A549 (cell line): ENCODE measurements at regions not wholly inside any gene's neighbourhood (a gene's known extent, or its start where the extent isn't known, plus 50 kb on each side); places are given as distances from the start of the nearest gene placed in this dataset.

Source experiments
- ATAC-seq, 2 experiments: fragments of 200-7000 bp in 1 of 2; fragments of >200 bp in 1 of 2; cut with Nextera tagmentation in 1 of 2; cut with Tn5 transposase in 1 of 2; 3 replicates each; pipeline versions ENCODE4 v1.8.0 to v1.9.1; 2018 to 2020; ENCODE audit warnings: mild to moderate bottlenecking in 1 of 2, moderate library complexity in 1 of 2
- CTCF ChIA-PET: fragments of 300-600 bp; sonication (Branson Sonifier 250); formaldehyde crosslinking; extraction: SDS; loops from one replicate; lab custom pipeline; 2021; ENCODE audit warnings: antibody characterized with exemption, inconsistent platforms; lab: Yijun Ruan, JAX
- POLR2A ChIA-PET: fragments of 350-600 bp; formaldehyde crosslinking; extraction: SDS; loops from one replicate; lab custom pipeline; 2021; ENCODE audit warnings: antibody characterized with exemption, inconsistent platforms; lab: Yijun Ruan, JAX
- DNase-seq, 2 experiments: peaks; one replicate each; pipeline versions ENCODE4 v3.0.0 to v3.0.0-alpha.2; 2011 to 2016; ENCODE audit warnings: low read depth in 1 of 2, low spot score in 1 of 2
- FAIRE-seq: peaks from 2 replicates; lab custom pipeline; 2011; peaks lifted over from hg19 to GRCh38; lab: Jason Lieb, UNC
- H3K27ac ChIP-seq, 2 experiments: fragments of >200 bp; sonication (Bioruptor Twin); formaldehyde crosslinking; 3 replicates each; pipeline ENCODE4 v1.5.1; 2016 to 2017
- H3K4me1 ChIP-seq: fragments of >200 bp; sonication (Bioruptor Twin); formaldehyde crosslinking; 3 replicates; pipeline ENCODE4 v1.6.1; 2016
- H3K4me2 ChIP-seq: fragments of >200 bp; sonication (Bioruptor Twin); formaldehyde crosslinking; 3 replicates; pipeline ENCODE4 v1.6.1; 2016
- H3K4me3 ChIP-seq: fragments of >200 bp; sonication (Bioruptor Twin); formaldehyde crosslinking; 3 replicates; pipeline ENCODE4 v1.5.1; 2016
- H3K9me3 ChIP-seq: fragments of >200 bp; sonication (Bioruptor Twin); formaldehyde crosslinking; 3 replicates; pipeline ENCODE4 v1.6.1; 2016
- BCL3 ChIP-seq: fragments of >200 bp; sonication (Bioruptor Twin); formaldehyde crosslinking; IDR thresholded peaks from 3 replicates; pipeline ENCODE4 v1.6.1; 2016
- BHLHE40 ChIP-seq: IDR thresholded peaks from 2 replicates; pipeline ENCODE4 v1.6.1; 2012; ENCODE audit warnings: low read depth, low read length, inconsistent platforms
- CTCF ChIP-seq: fragments of >200 bp; sonication (Bioruptor Twin); formaldehyde crosslinking; IDR thresholded peaks from 3 replicates; pipeline ENCODE4 v1.5.1; 2016
- EHMT2 ChIP-seq: fragments of 200-600 bp; sonication (generic); IDR thresholded peaks from 2 replicates; pipeline ENCODE4 v1.6.1; 2016; ENCODE audit warnings: antibody characterized with exemption, low read depth, mild to moderate bottlenecking, moderate library complexity
- EP300 ChIP-seq, 2 experiments: fragments of >200 bp; sonication (Bioruptor Twin); formaldehyde crosslinking; IDR thresholded peaks; 2 replicates in 1 of 2; 3 replicates in 1 of 2; pipeline ENCODE4 v1.6.1; 2016 to 2017
- FOSB ChIP-seq: fragments of 250-450 bp; sonication (Bioruptor Pico); IDR thresholded peaks from 2 replicates; pipeline ENCODE4 v1.5.0; 2020; ENCODE audit warnings: mild to moderate bottlenecking, moderate library complexity
- FOSL2 ChIP-seq, 2 experiments: fragments of 450-650 bp in 1 of 2; fragments of >200 bp in 1 of 2; sonication (Bioruptor Twin) in 1 of 2; formaldehyde crosslinking; IDR thresholded peaks; 2 replicates each; pipeline versions ENCODE4 v1.5.0 to v1.6.1; 2016 to 2020; ENCODE audit warnings: mild to moderate bottlenecking in 1 of 2, moderate library complexity in 1 of 2
- HEYL ChIP-seq: fragments of 250-450 bp; sonication (Bioruptor Pico); IDR thresholded peaks from 2 replicates; pipeline ENCODE4 v1.8.0; 2021; ENCODE audit warnings: mild to moderate bottlenecking, moderate library complexity
- HOXA7 ChIP-seq: fragments of 250-450 bp; sonication (Bioruptor Pico); IDR thresholded peaks from 2 replicates; pipeline ENCODE4 v1.5.0; 2020; ENCODE audit warnings: mild to moderate bottlenecking, moderate library complexity
- HOXB13 ChIP-seq: fragments of 250-450 bp; sonication (Bioruptor Pico); IDR thresholded peaks from 2 replicates; pipeline ENCODE4 v1.5.0; 2020; ENCODE audit warnings: low read depth, mild to moderate bottlenecking, moderate library complexity
- JUN ChIP-seq, 2 experiments: fragments of >200 bp; sonication (Bioruptor Twin); formaldehyde crosslinking; IDR thresholded peaks; 2 replicates in 1 of 2; 3 replicates in 1 of 2; pipeline ENCODE4 v1.6.1; 2016 to 2017
- KDM1A ChIP-seq: fragments of 200-600 bp; sonication (generic); IDR thresholded peaks from 2 replicates; pipeline ENCODE4 v1.6.1; 2016; ENCODE audit warnings: low read depth, mild to moderate bottlenecking
- MAFK ChIP-seq: fragments of 450-650 bp; IDR thresholded peaks from 2 replicates; pipeline ENCODE4 v1.6.1; 2014; ENCODE audit not compliant: partially characterized antibody
- MAX ChIP-seq: IDR thresholded peaks from 2 replicates; pipeline ENCODE4 v1.6.1; 2012
- MAZ ChIP-seq: fragments of 150-350 bp; IDR thresholded peaks from 2 replicates; pipeline ENCODE4 v1.6.1; 2014; ENCODE audit warnings: antibody characterized with exemption, low read depth, low read length, borderline replicate concordance
- MYC ChIP-seq: IDR thresholded peaks from 2 replicates; pipeline ENCODE4 v1.6.1; 2012; ENCODE audit warnings: mild to moderate bottlenecking, inconsistent platforms, low read length, improper control_type of control experiment, borderline replicate concordance
- NPAS2 ChIP-seq: fragments of 250-450 bp; sonication (Bioruptor Pico); IDR thresholded peaks from 2 replicates; pipeline ENCODE4 v1.8.0; 2022; ENCODE audit warnings: mild to moderate bottlenecking, moderate library complexity, borderline replicate concordance
- NR3C1 ChIP-seq: fragments of >200 bp; sonication (Bioruptor Twin); formaldehyde crosslinking; IDR thresholded peaks from 3 replicates; pipeline ENCODE4 v1.6.1; 2017
- RAD21 ChIP-seq, 2 experiments: fragments of >200 bp in 1 of 2; sonication (Bioruptor Twin) in 1 of 2; formaldehyde crosslinking in 1 of 2; IDR thresholded peaks in 1 of 2; conservative IDR thresholded peaks in 1 of 2; 2 replicates in 1 of 2; 3 replicates in 1 of 2; pipeline ENCODE4 v1.6.1; 2012 to 2018; ENCODE audit warnings: inconsistent platforms in 1 of 2
- RARB ChIP-seq: fragments of 250-450 bp; sonication (Bioruptor Pico); IDR thresholded peaks from 2 replicates; pipeline ENCODE4 v1.8.0; 2021; ENCODE audit warnings: mild to moderate bottlenecking, moderate library complexity
- RCOR1 ChIP-seq: fragments of 150-350 bp; IDR thresholded peaks from 2 replicates; pipeline ENCODE4 v1.6.1; 2014; ENCODE audit warnings: antibody characterized with exemption, low read length, low read depth
- RNF2 ChIP-seq: fragments of 200-600 bp; sonication (generic); IDR thresholded peaks from 2 replicates; pipeline ENCODE4 v1.6.1; 2016; ENCODE audit warnings: low read depth, mild to moderate bottlenecking, antibody characterized with exemption, moderate library complexity, borderline replicate concordance
- SMC3 ChIP-seq: fragments of >200 bp; sonication (Bioruptor Twin); formaldehyde crosslinking; IDR thresholded peaks from 3 replicates; pipeline ENCODE4 v1.6.1; 2018; ENCODE audit warnings: inconsistent platforms
- USF2 ChIP-seq: fragments of 450-650 bp; IDR thresholded peaks from 2 replicates; pipeline ENCODE4 v1.6.1; 2014; ENCODE audit warnings: antibody characterized with exemption
- ZFP36 ChIP-seq: fragments of 450-650 bp; IDR thresholded peaks from 2 replicates; pipeline ENCODE4 v1.6.1; 2014; ENCODE audit warnings: borderline replicate concordance; ENCODE audit not compliant: partially characterized antibody
- ZNF302 ChIP-seq: fragments of 250-450 bp; sonication (Bioruptor Pico); IDR thresholded peaks from 2 replicates; pipeline ENCODE4 v1.9.0; 2021; ENCODE audit warnings: inconsistent platforms, mild to moderate bottlenecking, moderate library complexity
- WGBS: methylation state at CpG from one replicate; pipeline ENCODE4 v1.1.6; 2017; ENCODE audit errors: missing lambda C conversion rate; 5-methylcytosine and 5-hydroxymethylcytosine counted together

- no peak overlapping the region for H3K4me2 ChIP-seq
- H3K27ac ChIP-seq, result peak overlapping the region in 1 of 2 experiments; percentile 17; a peak in 1 of 6 replicates
- no peak for ATAC-seq
- DNase-seq, result no peak
- 81% methylated on average over 10 of the region's 10 CpGs for WGBS
- ChIA-PET CTCF (interaction anchor here (1.7 to 13.5 kb wide), 4 partner anchors 9 to 184 kb away, joined by 6 to 222 read pairs (median 23); no protein-coding TSS in a partner anchor), POLR2A (no interaction called here)
- no peak overlapping the region for H3K4me3 ChIP-seq
- H3K9me3 ChIP-seq, result no peaks in the 10 kb centered on the region
- TF ChIP-seq FOSB (CRISPR knock-in tag), result no peak
- no peak for TF ChIP-seq BHLHE40
- no peak for TF ChIP-seq EP300 (IDR thresholded peaks at IDR 0.05)
- TF ChIP-seq RARB, result no peak
- no peak for TF ChIP-seq KDM1A
- TF ChIP-seq ZNF302, result no peak
- no peak for TF ChIP-seq FOSL2 (IDR thresholded peaks at IDR 0.05)
- no peak for TF ChIP-seq FOSL2 (CRISPR knock-in tag; IDR thresholded peaks at IDR 0.05)
- TF ChIP-seq RCOR1, result no peak
- no peak for TF ChIP-seq HOXB13 (CRISPR knock-in tag)
- no peak for TF ChIP-seq RAD21 (conservative IDR thresholded peaks at IDR 0.05 in 1 of 2, IDR thresholded peaks at IDR 0.05 in 1 of 2)
- TF ChIP-seq NPAS2 (CRISPR knock-in tag), result no peak
- no peak for TF ChIP-seq BCL3
- no peak for TF ChIP-seq EHMT2
- TF ChIP-seq CTCF, result no peak
- no peak for TF ChIP-seq MAFK
- TF ChIP-seq MAX, result no peak
- no peak for TF ChIP-seq MYC
- no peak for TF ChIP-seq RNF2
- TF ChIP-seq SMC3, result no peak
- FAIRE-seq, result no peak
- peaks cover 11% of the 10 kb centered on the region for H3K4me1 ChIP-seq
Observed at GRCh38 chr2:71792926-71793761, 339.8 kb downstream of the DYSF start.

- H3K4me3 ChIP-seq, result no peak overlapping the region
- CTCF ChIA-PET, result interaction anchor here (1.4 to 17.4 kb wide), 3 partner anchors 9 to 359 kb away, joined by 4 to 222 read pairs (median 10); no protein-coding TSS in a partner anchor
- 78% methylated on average over 14 of the region's 14 CpGs for WGBS
- POLR2A ChIA-PET, result no interaction called here
- H3K27ac ChIP-seq, result no peak overlapping the region
- H3K4me1 ChIP-seq, result peaks cover 11% of the 10 kb centered on the region
- ATAC-seq (no peak), FAIRE-seq (no peak), DNase-seq (no peak)
- TF ChIP-seq CTCF (no peak), HOXA7 (no peak), MAZ (no peak), JUN (IDR thresholded peaks at IDR 0.05) (no peak), MAX (no peak), HEYL (no peak), USF2 (no peak), NR3C1 (no peak), ZFP36 (no peak)
- H3K4me2 ChIP-seq, result no peak overlapping the region
- no peaks in the 10 kb centered on the region for H3K9me3 ChIP-seq
Observed at GRCh38 chr2:71791501-71792135, 338.3 kb downstream of the DYSF start.
